Kidney epithelial cell (primary cell): ENCODE measurements at regions not wholly inside any gene's neighbourhood (a gene's known extent, or its start where the extent isn't known, plus 50 kb on each side); places are given as distances from the start of the nearest gene placed in this dataset.

Experiments
- DNase-seq: peaks from one replicate; pipeline ENCODE4 v3.0.0-alpha.2; 2010; ENCODE audit warnings: low read depth
- H3K27me3 ChIP-seq: 2 replicates; pipeline ENCODE4 v1.6.0; 2011; ENCODE audit warnings: low read length; ENCODE audit not compliant: control insufficient read depth, insufficient read depth
- H3K36me3 ChIP-seq: 2 replicates; pipeline ENCODE4 v1.5.1; 2011; ENCODE audit warnings: low read length; ENCODE audit not compliant: control insufficient read depth, insufficient read depth
- H3K4me3 ChIP-seq: 2 replicates; pipeline ENCODE4 v1.5.1; 2011; ENCODE audit warnings: low read depth, mild to moderate bottlenecking, control low read depth, low read length
- CTCF ChIP-seq: IDR thresholded peaks from 2 replicates; pipeline ENCODE4 v1.5.1; 2011; ENCODE audit warnings: mild to moderate bottlenecking, moderate library complexity, low read length, control low read depth, inconsistent platforms; ENCODE audit not compliant: insufficient read depth, poor library complexity, severe bottlenecking

- no peak for TF ChIP-seq CTCF
- no peak for DNase-seq
- Histone ChIP-seq H3K27me3 (no peaks in the 10 kb centered on the region), H3K36me3 (no peaks in the 10 kb centered on the region), H3K4me3 (no peak overlapping the region)
These were observed 560.0 kb downstream of the SNAPC1 start for GRCh38 chr14:62322216-62322615.

- Histone ChIP-seq H3K36me3 (no peaks in the 10 kb centered on the region), H3K4me3 (no peak overlapping the region), H3K27me3 (no peaks in the 10 kb centered on the region)
- no peak for TF ChIP-seq CTCF
- no peak for DNase-seq
These were observed 567.2 kb downstream of the SNAPC1 start for GRCh38 chr14:62329427-62329826.

DNA sequence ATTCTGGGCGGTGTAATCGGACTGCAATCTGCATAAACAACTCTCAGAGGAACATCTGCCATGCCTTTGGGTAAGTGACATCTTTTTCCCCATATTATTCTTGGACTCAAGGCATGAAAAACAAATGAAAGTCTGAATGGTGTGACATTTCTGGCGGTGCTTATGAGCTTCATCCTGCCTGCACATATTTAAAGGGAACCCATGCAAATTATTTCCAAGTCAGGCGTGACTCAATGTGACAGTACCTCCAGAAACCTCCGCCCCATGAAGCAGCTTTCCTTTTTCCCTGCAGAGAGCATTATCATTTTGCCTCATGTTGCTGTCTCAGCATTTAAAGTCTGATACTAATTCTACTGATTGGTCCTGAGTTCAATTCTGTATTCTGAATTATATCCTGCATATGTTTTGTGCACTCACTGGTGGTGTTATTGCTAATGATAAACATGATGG is 585.4 kb downstream of the SNAPC1 start:
- TF ChIP-seq CTCF, result no peak
- no peaks in the 10 kb centered on the region for H3K36me3 ChIP-seq
- DNase-seq, result no peak

GRCh38 chr14:62357362-62357761 is 595.1 kb downstream of the SNAPC1 start:
- no peaks in the 10 kb centered on the region for H3K36me3 ChIP-seq
- no peak for TF ChIP-seq CTCF
- no peak overlapping the region for H3K4me3 ChIP-seq
- H3K27me3 ChIP-seq, result no peaks in the 10 kb centered on the region
- no peak for DNase-seq

More for the DNA sequence above, 585.4 kb downstream of the SNAPC1 start:
- Histone ChIP-seq H3K27me3 (no peaks in the 10 kb centered on the region), H3K4me3 (no peak overlapping the region)

DNA sequence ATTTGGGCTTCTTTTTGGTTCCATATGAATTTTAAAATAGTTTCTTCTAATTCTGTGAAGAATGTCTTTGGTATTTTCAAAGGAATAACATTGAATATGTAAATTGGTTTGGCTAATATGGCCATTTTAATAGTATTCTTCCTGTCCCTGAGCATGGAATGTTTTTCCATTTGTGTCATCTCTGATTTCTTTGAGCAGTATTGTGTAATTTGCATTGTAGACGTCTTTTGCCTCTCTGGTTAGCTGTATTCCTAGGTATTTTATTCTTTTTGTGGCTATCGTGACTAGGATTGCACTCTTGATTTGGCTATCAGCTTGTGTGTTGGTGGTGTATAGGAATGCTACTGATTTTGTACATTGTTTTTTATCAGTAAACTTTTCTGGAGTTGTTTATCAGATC is 601.9 kb downstream of the SNAPC1 start:
- Histone ChIP-seq H3K36me3 (no peaks in the 10 kb centered on the region), H3K4me3 (no peak overlapping the region), H3K27me3 (no peaks in the 10 kb centered on the region)
- TF ChIP-seq CTCF, result no peak
- DNase-seq, result no peak

DNA sequence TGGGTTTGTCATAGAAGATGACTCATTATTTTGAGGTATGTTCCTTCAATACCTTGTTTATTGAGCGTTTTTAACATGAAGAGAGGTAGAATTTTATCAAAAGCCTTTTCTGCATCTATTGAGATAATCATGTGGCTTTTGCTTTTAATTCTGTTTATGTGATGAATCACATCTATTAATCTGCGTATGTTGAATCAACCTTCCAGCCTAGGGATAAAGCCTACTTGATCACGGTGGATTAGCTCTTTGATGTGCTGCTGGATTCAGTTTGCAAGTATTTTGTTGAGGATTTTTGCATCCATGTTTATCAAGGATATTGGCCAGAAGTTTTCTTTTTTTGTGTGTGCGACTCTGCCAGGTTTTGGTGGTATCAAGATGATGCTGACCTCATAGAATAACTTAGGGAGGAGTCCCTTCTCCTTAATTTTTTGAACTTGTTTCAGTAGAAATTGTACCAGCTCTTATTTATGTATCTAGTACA is 602.6 kb downstream of the SNAPC1 start:
- Histone ChIP-seq H3K27me3 (no peaks in the 10 kb centered on the region), H3K4me3 (no peak overlapping the region), H3K36me3 (no peaks in the 10 kb centered on the region)
- no peak for TF ChIP-seq CTCF
- DNase-seq, result no peak
